HCT116 (cell line): ENCODE measurements at regions not wholly inside any gene's neighbourhood (a gene's known extent, or its start where the extent isn't known, plus 50 kb on each side); places are given as distances from the start of the nearest gene placed in this dataset.

Experiments
- ATAC-seq: fragments of 200-7000 bp; cut with Tn5 transposase; 2 replicates; pipeline ENCODE4 v1.9.1; 2020; ENCODE audit warnings: mild to moderate bottlenecking, moderate library complexity
- BruUV-seq: library from RNA; stranded (reverse); fragments of 400-500 nt; replicated peaks from 2 replicates; lab custom pipeline; 2021; lab: Mats Ljungman, UMichigan
- CTCF ChIA-PET: fragments of 300-600 bp; sonication (Branson Sonifier 250); formaldehyde crosslinking; loops from one replicate; lab custom pipeline; 2021; ENCODE audit warnings: antibody characterized with exemption; lab: Charles Lee
- POLR2A ChIA-PET: fragments of 300-600, 350-600 bp; sonication (Branson Sonifier 250); formaldehyde crosslinking; loops from one replicate; lab custom pipeline; 2021; ENCODE audit warnings: antibody characterized with exemption; lab: Charles Lee
- RAD21 ChIA-PET, 2 experiments: fragments of 300-600 bp; sonication (Branson Sonifier 250); formaldehyde crosslinking; loops; one replicate each; lab custom pipeline; 2023; ENCODE audit warnings: low total read pairs in 2 of 2; ENCODE audit not compliant: uncharacterized antibody in 2 of 2, unreplicated experiment in 2 of 2, low non-redundant PET in 1 of 2; lab: Charles Lee
- DNase-seq: peaks from one replicate; pipeline ENCODE4 v3.0.0-alpha.2; 2010; ENCODE audit warnings: low read depth, low spot score
- H2AFZ ChIP-seq: fragments of 200-600 bp; shearing (Covaris generic), sonication (generic); 2 replicates; pipeline ENCODE4 v1.6.1; 2017; ENCODE audit warnings: low read depth, mixed run types, mixed read lengths, antibody characterized with exemption, low read length; ENCODE audit not compliant: poor library complexity, severe bottlenecking
- H3K27ac ChIP-seq: 2 replicates; pipeline ENCODE4 v1.5.1; 2012; ENCODE audit warnings: low read depth, low read length
- H3K27me3 ChIP-seq: fragments of 200-600 bp; sonication (generic); 2 replicates; pipeline ENCODE4 v1.6.1; 2016; ENCODE audit warnings: mixed run types, low read length, mixed read lengths; ENCODE audit not compliant: insufficient read depth
- H3K36me3 ChIP-seq, 2 experiments: fragments of 200-500 bp in 1 of 2; fragments of 200-600 bp in 1 of 2; sonication (Bioruptor generic) in 1 of 2; sonication (generic) in 1 of 2; 2 replicates each; pipeline versions ENCODE4 v1.5.1 to v1.6.1; 2014 to 2016; ENCODE audit warnings: low read length in 2 of 2, inconsistent platforms in 1 of 2, mixed read lengths in 1 of 2, mixed run types in 1 of 2; ENCODE audit not compliant: insufficient read depth in 2 of 2, control insufficient read depth in 1 of 2
- H3K4me1 ChIP-seq, 2 experiments: fragments of 200-600 bp in 1 of 2; sonication (generic) in 1 of 2; 2 replicates each; pipeline versions ENCODE4 v1.5.1 to v1.6.1; 2012 to 2017; ENCODE audit warnings: low read length in 2 of 2, inconsistent platforms in 1 of 2, mild to moderate bottlenecking in 1 of 2, mixed read lengths in 1 of 2, mixed run types in 1 of 2, moderate library complexity in 1 of 2; ENCODE audit not compliant: insufficient read depth in 2 of 2, control insufficient read depth in 1 of 2
- H3K4me2 ChIP-seq: fragments of 200-600 bp; sonication (generic); 2 replicates; pipeline ENCODE4 v1.6.1; 2017; ENCODE audit warnings: mixed run types, low read length, mixed read lengths
- H3K4me3 ChIP-seq, 2 experiments: fragments of 200-600 bp in 1 of 2; sonication (generic) in 1 of 2; replicated peaks in 1 of 2; 2 replicates each; pipeline ENCODE4 v1.5.1; 2011 to 2016; ENCODE audit warnings: low read length in 2 of 2, control low read depth in 1 of 2, low read depth in 1 of 2, mild to moderate bottlenecking in 1 of 2, mixed read lengths in 1 of 2, mixed run types in 1 of 2
- H3K79me2 ChIP-seq: fragments of 200-600 bp; sonication (generic); 2 replicates; pipeline ENCODE4 v1.6.1; 2017; ENCODE audit warnings: mild to moderate bottlenecking, mixed run types, low read length, moderate library complexity, mixed read lengths; ENCODE audit not compliant: insufficient read depth
- H3K9ac ChIP-seq: fragments of 200-600 bp; sonication (generic); 2 replicates; pipeline ENCODE4 v1.6.1; 2016; ENCODE audit warnings: low read length, mixed read lengths
- H3K9me2 ChIP-seq: fragments of 200-600 bp; sonication (generic), shearing (Covaris generic); 2 replicates; pipeline ENCODE4 v1.6.1; 2017; ENCODE audit warnings: mixed run types, mild to moderate bottlenecking, moderate library complexity; ENCODE audit not compliant: insufficient read depth
- H3K9me3 ChIP-seq, 2 experiments: fragments of 200-500 bp in 1 of 2; fragments of 200-600 bp in 1 of 2; sonication (Bioruptor generic) in 1 of 2; sonication (generic) in 1 of 2; 2 replicates each; pipeline ENCODE4 v1.6.1; 2014 to 2017; ENCODE audit warnings: low read length in 2 of 2, mixed read lengths in 2 of 2, inconsistent platforms in 1 of 2, low read depth in 1 of 2, mild to moderate bottlenecking in 1 of 2, mixed run types in 1 of 2, moderate library complexity in 1 of 2; ENCODE audit not compliant: control insufficient read depth in 1 of 2, insufficient read depth in 1 of 2
- H4K20me1 ChIP-seq: fragments of 200-600 bp; sonication (generic), shearing (Covaris generic); 2 replicates; pipeline ENCODE4 v1.6.1; 2017; ENCODE audit warnings: mixed run types, mild to moderate bottlenecking, moderate library complexity; ENCODE audit not compliant: insufficient read depth
- CEBPB ChIP-seq: IDR thresholded peaks from 2 replicates; pipeline ENCODE4 v1.6.1; 2012; ENCODE audit warnings: low read depth
- EGR1 ChIP-seq: IDR thresholded peaks from 2 replicates; pipeline ENCODE4 v1.6.1; 2012; ENCODE audit warnings: low read depth
- ELF1 ChIP-seq: IDR thresholded peaks from 2 replicates; pipeline ENCODE4 v1.6.1; 2012; ENCODE audit warnings: low read depth, borderline replicate concordance
- EZH2phosphoT487 ChIP-seq: fragments of 200-600 bp; IDR thresholded peaks from 2 replicates; pipeline ENCODE4 v1.6.1; 2018; ENCODE audit warnings: antibody characterized with exemption, borderline replicate concordance
- FOSL1 ChIP-seq: IDR thresholded peaks from 2 replicates; pipeline ENCODE4 v1.6.1; 2012; ENCODE audit warnings: low read depth
- POLR2AphosphoS5 ChIP-seq: IDR thresholded peaks from 2 replicates; pipeline ENCODE4 v1.6.1; 2011; ENCODE audit warnings: mild to moderate bottlenecking, low read depth, low read length, moderate library complexity
- SIN3A ChIP-seq: IDR thresholded peaks from 2 replicates; pipeline ENCODE4 v1.6.1; 2012; ENCODE audit warnings: low read depth
- SP1 ChIP-seq: IDR thresholded peaks from 2 replicates; pipeline ENCODE4 v1.6.1; 2012; ENCODE audit warnings: low read depth
- SRF ChIP-seq: IDR thresholded peaks from 2 replicates; pipeline ENCODE4 v1.6.1; 2012; ENCODE audit warnings: low read depth
- TCF7L2 ChIP-seq: IDR thresholded peaks from 2 replicates; pipeline ENCODE4 v1.7.0; 2011; ENCODE audit warnings: borderline replicate concordance, inconsistent platforms; ENCODE audit not compliant: insufficient read depth, insufficient read length; ENCODE audit errors: extremely low read depth
- ZFX ChIP-seq: fragments of 450-650 bp; IDR thresholded peaks from 2 replicates; pipeline ENCODE4 v1.6.1; 2017
- ZNF274 ChIP-seq: fragments of 200-500 bp; sonication (Bioruptor generic); IDR thresholded peaks from 2 replicates; pipeline ENCODE4 v1.6.1; 2014; ENCODE audit warnings: mild to moderate bottlenecking, low read depth, low read length, inconsistent platforms
- intact Hi-C: fragments of 100-400 bp; cut with micrococcal nuclease; formaldehyde crosslinking; loops from 2 replicates; pipeline ENCODE4 v1.10.0; 2022
- TF ChIP-seq, protein P1 (sequence below): IDR thresholded peaks from 2 replicates; pipeline ENCODE4 v1.6.1; 2012; ENCODE audit warnings: low read depth
- TF ChIP-seq, protein P2 (sequence below): IDR thresholded peaks from 2 replicates; pipeline ENCODE4 v1.6.1; 2012
- TF ChIP-seq, protein P3 (sequence below): IDR thresholded peaks from 2 replicates; pipeline ENCODE4 v1.6.1; 2011; ENCODE audit warnings: mild to moderate bottlenecking, low read length, moderate library complexity; ENCODE audit not compliant: insufficient replicate concordance; ENCODE audit errors: extremely low read depth
- TF ChIP-seq, protein P4 (sequence below), 3 experiments: fragments of 200-600 bp in 1 of 3; sonication (generic) in 1 of 3; IDR thresholded peaks in 2 of 3; conservative IDR thresholded peaks in 1 of 3; 2 replicates each; pipeline ENCODE4 v1.5.1; 2012 to 2017; ENCODE audit warnings: low read depth in 2 of 3, low read length in 2 of 3, antibody characterized with exemption in 1 of 3, borderline replicate concordance in 1 of 3, control low read depth in 1 of 3, mild to moderate bottlenecking in 1 of 3, mixed read lengths in 1 of 3, mixed run types in 1 of 3, moderate library complexity in 1 of 3; ENCODE audit not compliant: insufficient read depth in 1 of 3

DNA sequence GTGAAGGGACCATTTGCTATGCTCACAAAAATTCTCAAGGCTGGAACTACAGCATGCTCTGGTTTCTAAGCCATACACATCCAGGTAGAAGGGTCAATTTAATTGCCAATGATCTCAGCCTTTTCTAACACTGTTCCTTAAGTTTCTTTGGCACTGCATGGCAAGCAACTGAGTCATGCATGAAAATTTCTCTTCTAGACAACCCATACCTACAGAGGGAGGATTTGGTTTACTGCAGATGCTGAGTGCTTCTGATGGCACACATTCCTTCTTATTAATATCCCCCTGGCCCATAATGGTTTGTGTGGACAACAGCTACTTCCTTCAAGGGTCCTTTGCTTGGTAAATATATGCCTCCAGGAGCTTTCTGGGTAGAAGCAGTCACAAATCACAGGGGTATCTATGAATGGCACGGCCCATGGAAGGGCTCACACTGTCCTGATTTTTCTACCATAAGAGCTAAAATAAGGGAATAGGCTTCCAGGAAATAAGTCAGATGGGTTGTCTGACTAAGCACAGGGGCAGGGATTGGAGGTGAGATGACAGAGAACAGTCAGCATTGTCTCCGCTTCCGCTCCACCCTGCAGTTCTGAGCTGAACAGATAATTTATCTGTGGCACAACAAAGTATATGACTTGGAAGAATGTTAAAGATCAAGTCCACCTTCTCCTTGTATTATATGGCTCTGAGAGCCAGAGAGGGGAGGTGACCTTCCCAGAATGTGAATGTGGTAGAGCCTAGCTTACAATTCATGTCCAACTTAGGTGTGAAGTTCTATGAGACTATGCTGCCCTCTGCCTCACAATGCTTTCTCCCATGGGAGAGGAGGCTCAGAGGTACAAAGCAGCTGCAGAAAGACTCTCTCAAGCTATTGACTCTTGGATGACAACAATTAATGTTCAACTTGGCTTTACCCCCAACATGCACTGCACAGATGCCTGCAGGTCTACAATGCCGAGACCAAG is 199.2 kb upstream of the TNP1 start:
- Histone ChIP-seq H3K4me1 (no peaks in the 10 kb centered on the region), H3K9me3 (no peaks in the 10 kb centered on the region), H3K9ac (no peak overlapping the region), H3K9me2 (no peaks in the 10 kb centered on the region), H3K36me3 (no peaks in the 10 kb centered on the region), H3K27ac (no peak overlapping the region), H3K27me3 (peaks cover 2% of the 10 kb centered on the region; the same call in 1 of the 2 replicates), H2AFZ (no peak overlapping the region), H3K79me2 (no peaks in the 10 kb centered on the region), H3K4me3 (no peak overlapping the region), H4K20me1 (no peaks in the 10 kb centered on the region), H3K4me2 (no peak overlapping the region)
- CTCF ChIA-PET = interaction anchor here (1.2 kb wide), 1 partner anchor 47 kb away, joined by 3 read pairs; no protein-coding TSS in a partner anchor
- ATAC-seq (no peak), DNase-seq (no peak)
- intact Hi-C loops = no loop called here
- no TSS peak for BruUV-seq
- RAD21 ChIA-PET = no interaction called here
- TF ChIP-seq ZNF274 (no peak), ZFX (no peak), ELF1 (no peak), EGR1 (no peak), SIN3A (no peak), SRF (no peak), TCF7L2 (no peak), SP1 (no peak), EZH2phosphoT487 (no peak), CEBPB (no peak), FOSL1 (no peak), POLR2AphosphoS5 (no peak)
- TF ChIP-seq, protein P1, sequence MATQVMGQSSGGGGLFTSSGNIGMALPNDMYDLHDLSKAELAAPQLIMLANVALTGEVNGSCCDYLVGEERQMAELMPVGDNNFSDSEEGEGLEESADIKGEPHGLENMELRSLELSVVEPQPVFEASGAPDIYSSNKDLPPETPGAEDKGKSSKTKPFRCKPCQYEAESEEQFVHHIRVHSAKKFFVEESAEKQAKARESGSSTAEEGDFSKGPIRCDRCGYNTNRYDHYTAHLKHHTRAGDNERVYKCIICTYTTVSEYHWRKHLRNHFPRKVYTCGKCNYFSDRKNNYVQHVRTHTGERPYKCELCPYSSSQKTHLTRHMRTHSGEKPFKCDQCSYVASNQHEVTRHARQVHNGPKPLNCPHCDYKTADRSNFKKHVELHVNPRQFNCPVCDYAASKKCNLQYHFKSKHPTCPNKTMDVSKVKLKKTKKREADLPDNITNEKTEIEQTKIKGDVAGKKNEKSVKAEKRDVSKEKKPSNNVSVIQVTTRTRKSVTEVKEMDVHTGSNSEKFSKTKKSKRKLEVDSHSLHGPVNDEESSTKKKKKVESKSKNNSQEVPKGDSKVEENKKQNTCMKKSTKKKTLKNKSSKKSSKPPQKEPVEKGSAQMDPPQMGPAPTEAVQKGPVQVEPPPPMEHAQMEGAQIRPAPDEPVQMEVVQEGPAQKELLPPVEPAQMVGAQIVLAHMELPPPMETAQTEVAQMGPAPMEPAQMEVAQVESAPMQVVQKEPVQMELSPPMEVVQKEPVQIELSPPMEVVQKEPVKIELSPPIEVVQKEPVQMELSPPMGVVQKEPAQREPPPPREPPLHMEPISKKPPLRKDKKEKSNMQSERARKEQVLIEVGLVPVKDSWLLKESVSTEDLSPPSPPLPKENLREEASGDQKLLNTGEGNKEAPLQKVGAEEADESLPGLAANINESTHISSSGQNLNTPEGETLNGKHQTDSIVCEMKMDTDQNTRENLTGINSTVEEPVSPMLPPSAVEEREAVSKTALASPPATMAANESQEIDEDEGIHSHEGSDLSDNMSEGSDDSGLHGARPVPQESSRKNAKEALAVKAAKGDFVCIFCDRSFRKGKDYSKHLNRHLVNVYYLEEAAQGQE = no peak
- TF ChIP-seq, protein P2, sequence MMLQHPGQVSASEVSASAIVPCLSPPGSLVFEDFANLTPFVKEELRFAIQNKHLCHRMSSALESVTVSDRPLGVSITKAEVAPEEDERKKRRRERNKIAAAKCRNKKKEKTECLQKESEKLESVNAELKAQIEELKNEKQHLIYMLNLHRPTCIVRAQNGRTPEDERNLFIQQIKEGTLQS = no peak
- TF ChIP-seq, protein P3, sequence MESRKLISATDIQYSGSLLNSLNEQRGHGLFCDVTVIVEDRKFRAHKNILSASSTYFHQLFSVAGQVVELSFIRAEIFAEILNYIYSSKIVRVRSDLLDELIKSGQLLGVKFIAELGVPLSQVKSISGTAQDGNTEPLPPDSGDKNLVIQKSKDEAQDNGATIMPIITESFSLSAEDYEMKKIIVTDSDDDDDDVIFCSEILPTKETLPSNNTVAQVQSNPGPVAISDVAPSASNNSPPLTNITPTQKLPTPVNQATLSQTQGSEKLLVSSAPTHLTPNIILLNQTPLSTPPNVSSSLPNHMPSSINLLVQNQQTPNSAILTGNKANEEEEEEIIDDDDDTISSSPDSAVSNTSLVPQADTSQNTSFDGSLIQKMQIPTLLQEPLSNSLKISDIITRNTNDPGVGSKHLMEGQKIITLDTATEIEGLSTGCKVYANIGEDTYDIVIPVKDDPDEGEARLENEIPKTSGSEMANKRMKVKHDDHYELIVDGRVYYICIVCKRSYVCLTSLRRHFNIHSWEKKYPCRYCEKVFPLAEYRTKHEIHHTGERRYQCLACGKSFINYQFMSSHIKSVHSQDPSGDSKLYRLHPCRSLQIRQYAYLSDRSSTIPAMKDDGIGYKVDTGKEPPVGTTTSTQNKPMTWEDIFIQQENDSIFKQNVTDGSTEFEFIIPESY = no peak
- TF ChIP-seq, protein P4, sequence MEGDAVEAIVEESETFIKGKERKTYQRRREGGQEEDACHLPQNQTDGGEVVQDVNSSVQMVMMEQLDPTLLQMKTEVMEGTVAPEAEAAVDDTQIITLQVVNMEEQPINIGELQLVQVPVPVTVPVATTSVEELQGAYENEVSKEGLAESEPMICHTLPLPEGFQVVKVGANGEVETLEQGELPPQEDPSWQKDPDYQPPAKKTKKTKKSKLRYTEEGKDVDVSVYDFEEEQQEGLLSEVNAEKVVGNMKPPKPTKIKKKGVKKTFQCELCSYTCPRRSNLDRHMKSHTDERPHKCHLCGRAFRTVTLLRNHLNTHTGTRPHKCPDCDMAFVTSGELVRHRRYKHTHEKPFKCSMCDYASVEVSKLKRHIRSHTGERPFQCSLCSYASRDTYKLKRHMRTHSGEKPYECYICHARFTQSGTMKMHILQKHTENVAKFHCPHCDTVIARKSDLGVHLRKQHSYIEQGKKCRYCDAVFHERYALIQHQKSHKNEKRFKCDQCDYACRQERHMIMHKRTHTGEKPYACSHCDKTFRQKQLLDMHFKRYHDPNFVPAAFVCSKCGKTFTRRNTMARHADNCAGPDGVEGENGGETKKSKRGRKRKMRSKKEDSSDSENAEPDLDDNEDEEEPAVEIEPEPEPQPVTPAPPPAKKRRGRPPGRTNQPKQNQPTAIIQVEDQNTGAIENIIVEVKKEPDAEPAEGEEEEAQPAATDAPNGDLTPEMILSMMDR (IDR thresholded peaks at IDR 0.05 in 2 of 3, conservative IDR thresholded peaks at IDR 0.05 in 1 of 3; ENCODE audit: borderline replicate concordance in 1 of 3, insufficient read depth in 1 of 3, low read depth in 2 of 3, low read length in 2 of 3) = no peak
- TF ChIP-seq, all 23 proteins: peak for 0
- POLR2A ChIA-PET = no interaction called here
